ENCODE measurements at regions not wholly inside any gene's neighbourhood (a gene's known extent, or its start where the extent isn't known, plus 50 kb on each side); places are given as distances from the start of the nearest gene placed in this dataset.
"Not testable (repeated sequence)": the region's sequence is repeated elsewhere in the genome, so short reads cannot be mapped to it uniquely, and the experiment has no call there.

- no peak for DNase-seq (ENCODE audit: low read depth)
- in situ Hi-C loops (cut with HindIII; ENCODE audit: low pct_unique_long_range_greater_than_20kb, low sequenced_read_pairs): no loop called here
Measured at GRCh38 chr13:86554066-86554465, 754.8 kb upstream of the SLITRK6 start.

GRCh38 chr13:86559901-86560300, 760.7 kb upstream of the SLITRK6 start:
- DNase-seq (ENCODE audit: low read depth): no peak
- in situ Hi-C loops (cut with HindIII; ENCODE audit: low pct_unique_long_range_greater_than_20kb, low sequenced_read_pairs): no loop called here

DNA sequence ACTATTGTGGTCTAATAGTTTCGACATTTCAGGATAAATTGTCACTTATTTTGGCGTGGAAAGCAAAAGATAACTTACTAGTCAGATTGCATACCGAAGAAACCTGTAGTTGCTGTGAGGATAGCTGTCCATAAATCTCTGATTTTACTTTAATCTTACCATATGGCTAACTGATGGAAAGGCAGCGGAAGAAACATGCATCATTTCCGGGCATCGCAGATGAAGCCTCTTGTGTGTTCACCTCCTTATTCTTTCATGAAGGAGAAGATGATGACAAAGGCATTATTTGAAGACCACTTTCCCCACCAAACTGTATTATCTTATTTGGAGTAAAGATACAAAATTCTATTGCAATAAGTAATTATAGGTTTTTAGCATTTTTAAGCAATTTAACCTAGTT, 763.6 kb upstream of the SLITRK6 start:
- in situ Hi-C loops (cut with HindIII; ENCODE audit: low pct_unique_long_range_greater_than_20kb, low sequenced_read_pairs): no loop called here
- DNase-seq (ENCODE audit: low read depth): no peak

- DNase-seq (ENCODE audit: low read depth): peak; percentile 14
- in situ Hi-C loops (cut with HindIII; ENCODE audit: low pct_unique_long_range_greater_than_20kb, low sequenced_read_pairs): no loop called here
Measured at GRCh38 chr13:86563308-86563707, 764.1 kb upstream of the SLITRK6 start.

GRCh38 chr13:86567119-86567518, 767.9 kb upstream of the SLITRK6 start:
- no peak for DNase-seq (ENCODE audit: low read depth)
- in situ Hi-C loops (cut with HindIII; ENCODE audit: low pct_unique_long_range_greater_than_20kb, low sequenced_read_pairs): no loop called here

- in situ Hi-C loops (cut with HindIII; ENCODE audit: low pct_unique_long_range_greater_than_20kb, low sequenced_read_pairs): no loop called here
- no peak for DNase-seq (ENCODE audit: low read depth)
Measured at GRCh38 chr13:86569119-86569518, 769.9 kb upstream of the SLITRK6 start.

DNA sequence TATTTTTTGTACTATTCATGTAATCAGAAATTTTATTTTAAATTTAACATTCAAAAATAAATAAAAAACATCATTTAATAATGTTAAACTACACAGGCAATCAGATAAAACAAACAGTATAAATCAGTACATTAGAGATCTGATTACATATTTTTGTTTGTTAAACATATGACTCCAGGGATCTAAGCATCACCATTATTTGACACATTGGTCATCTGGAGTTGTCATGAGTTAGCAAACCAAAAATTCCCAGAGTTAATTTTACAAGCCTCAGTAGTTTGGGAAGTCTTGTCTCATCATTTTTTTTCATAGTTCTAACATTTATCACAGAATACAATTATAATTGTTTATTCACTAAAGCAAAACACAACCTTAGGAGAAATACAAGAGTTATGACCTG, 770.8 kb upstream of the SLITRK6 start:
- in situ Hi-C loops (cut with HindIII; ENCODE audit: low pct_unique_long_range_greater_than_20kb, low sequenced_read_pairs): no loop called here
- no peak for DNase-seq (ENCODE audit: low read depth)

- in situ Hi-C loops (cut with HindIII; ENCODE audit: low pct_unique_long_range_greater_than_20kb, low sequenced_read_pairs): no loop called here
- no peak for DNase-seq (ENCODE audit: low read depth)
Measured at GRCh38 chr13:86572115-86572514, 772.9 kb upstream of the SLITRK6 start.

GRCh38 chr13:86579662-86580061, 780.4 kb upstream of the SLITRK6 start:
- DNase-seq (ENCODE audit: low read depth): no peak
- in situ Hi-C loops (cut with HindIII; ENCODE audit: low pct_unique_long_range_greater_than_20kb, low sequenced_read_pairs): no loop called here

DNA sequence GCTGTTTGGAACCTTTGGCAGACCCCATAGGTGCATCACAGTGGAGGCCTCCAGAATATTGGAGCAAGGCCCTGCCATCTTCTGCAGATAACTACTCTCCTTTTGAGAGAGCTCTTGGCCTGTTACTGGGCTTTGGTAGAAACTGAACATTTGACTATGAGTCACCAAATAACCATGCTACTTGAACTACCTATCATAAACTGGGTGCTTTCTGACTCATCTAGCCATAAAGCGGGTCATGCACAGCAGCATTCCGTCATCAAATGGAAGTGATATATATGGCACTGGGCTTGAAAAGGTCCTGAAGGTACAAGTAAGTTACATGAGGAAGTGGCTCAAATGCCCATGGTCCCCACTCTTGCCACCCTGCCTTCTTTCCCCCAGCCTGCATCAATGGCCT, 782.5 kb upstream of the SLITRK6 start:
- in situ Hi-C loops (cut with HindIII; ENCODE audit: low pct_unique_long_range_greater_than_20kb, low sequenced_read_pairs): no loop called here
- peak; percentile 21 for DNase-seq (ENCODE audit: low read depth)

- in situ Hi-C loops (cut with HindIII; ENCODE audit: low pct_unique_long_range_greater_than_20kb, low sequenced_read_pairs): no loop called here
- DNase-seq (ENCODE audit: low read depth): no peak
Measured at GRCh38 chr13:86584301-86584700, 785.1 kb upstream of the SLITRK6 start.

GRCh38 chr13:86585835-86586234, 786.6 kb upstream of the SLITRK6 start:
- in situ Hi-C loops (cut with HindIII; ENCODE audit: low pct_unique_long_range_greater_than_20kb, low sequenced_read_pairs): no loop called here
- DNase-seq (ENCODE audit: low read depth): no peak

- DNase-seq (ENCODE audit: low read depth): no peak
- in situ Hi-C loops (cut with HindIII; ENCODE audit: low pct_unique_long_range_greater_than_20kb, low sequenced_read_pairs): no loop called here
Measured at GRCh38 chr13:86591862-86592261, 792.6 kb upstream of the SLITRK6 start.

- in situ Hi-C loops (cut with HindIII; ENCODE audit: low pct_unique_long_range_greater_than_20kb, low sequenced_read_pairs): no loop called here
Measured at GRCh38 chr13:86601351-86601750, 802.1 kb upstream of the SLITRK6 start.

GRCh38 chr13:86606264-86606663, 807.0 kb upstream of the SLITRK6 start:
- no peak for DNase-seq (ENCODE audit: low read depth)
- in situ Hi-C loops (cut with HindIII; ENCODE audit: low pct_unique_long_range_greater_than_20kb, low sequenced_read_pairs): no loop called here

More at GRCh38 chr13:86601351-86601750, 802.1 kb upstream of the SLITRK6 start:
- DNase-seq (ENCODE audit: low read depth): no peak

DNA sequence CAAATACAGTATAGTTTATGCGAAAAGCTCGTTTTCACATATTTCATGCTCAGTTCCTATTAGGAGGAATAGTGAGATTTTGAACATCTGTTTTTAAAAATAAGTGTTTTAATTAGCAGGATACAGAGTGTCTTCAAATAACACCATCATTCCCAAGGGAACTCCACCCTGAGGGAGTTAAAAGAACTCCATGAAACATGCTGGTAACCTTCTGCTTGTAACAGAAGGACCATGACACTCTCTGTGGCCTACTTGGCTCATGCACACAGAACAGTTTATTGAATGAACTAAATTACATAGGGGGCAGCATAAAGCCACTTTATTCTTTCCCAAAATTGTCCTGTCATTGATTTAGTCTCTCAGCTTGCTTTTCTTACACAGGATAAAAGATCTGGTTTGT, 809.5 kb upstream of the SLITRK6 start:
- in situ Hi-C loops (cut with HindIII; ENCODE audit: low pct_unique_long_range_greater_than_20kb, low sequenced_read_pairs): no loop called here

DNA sequence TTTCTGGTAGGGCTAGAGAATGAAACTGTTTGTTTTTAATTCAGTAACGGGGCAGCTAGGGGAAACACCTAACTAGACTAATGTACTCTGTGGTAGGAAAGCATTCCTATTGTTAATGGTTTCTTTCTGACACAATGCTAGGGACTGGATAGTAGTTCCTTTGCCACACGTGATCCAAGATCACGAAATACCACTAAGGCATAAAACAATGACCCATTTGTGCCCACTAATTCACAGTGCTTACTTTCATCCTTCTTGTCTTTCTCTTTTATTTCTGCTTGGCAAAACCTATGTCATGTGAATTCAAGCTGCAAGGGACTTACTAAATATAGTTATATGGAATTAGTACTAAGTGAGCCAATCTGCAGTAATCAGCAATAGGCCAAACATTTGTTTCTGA, 834.1 kb upstream of the SLITRK6 start:
- in situ Hi-C loops (cut with HindIII; ENCODE audit: low pct_unique_long_range_greater_than_20kb, low sequenced_read_pairs): no loop called here
- DNase-seq (ENCODE audit: low read depth): no peak

More for the DNA sequence above, 809.5 kb upstream of the SLITRK6 start:
- DNase-seq (ENCODE audit: low read depth): no peak

GRCh38 chr13:86651171-86651570, 852.0 kb upstream of the SLITRK6 start:
- DNase-seq (ENCODE audit: low read depth); in situ Hi-C loops (cut with HindIII; ENCODE audit: low pct_unique_long_range_greater_than_20kb, low sequenced_read_pairs): not testable (repeated sequence)

- in situ Hi-C loops (cut with HindIII; ENCODE audit: low pct_unique_long_range_greater_than_20kb, low sequenced_read_pairs): no loop called here
- DNase-seq (ENCODE audit: low read depth): no peak
Measured at GRCh38 chr13:86653009-86653408, 853.8 kb upstream of the SLITRK6 start.

DNA sequence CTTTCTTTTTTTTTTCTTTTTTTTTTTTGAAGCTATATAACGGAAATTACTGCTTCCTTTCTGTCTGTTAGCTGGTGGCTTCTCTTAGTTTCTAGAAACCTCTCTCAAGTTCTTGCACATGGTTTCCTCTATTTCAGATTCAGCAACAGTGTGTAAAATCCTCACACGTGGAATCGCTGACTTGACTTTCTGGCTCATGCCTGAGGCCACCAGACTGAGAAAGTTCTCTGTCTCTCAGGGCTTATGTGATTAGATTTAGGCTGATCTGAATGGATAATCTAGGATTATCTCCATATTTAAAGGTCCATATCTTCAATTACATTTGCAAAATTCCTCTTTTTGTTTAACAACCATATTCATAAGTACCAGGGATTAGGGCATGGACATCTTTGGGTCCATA, 856.3 kb upstream of the SLITRK6 start:
- DNase-seq (ENCODE audit: low read depth): no peak
- in situ Hi-C loops (cut with HindIII; ENCODE audit: low pct_unique_long_range_greater_than_20kb, low sequenced_read_pairs): no loop called here

DNA sequence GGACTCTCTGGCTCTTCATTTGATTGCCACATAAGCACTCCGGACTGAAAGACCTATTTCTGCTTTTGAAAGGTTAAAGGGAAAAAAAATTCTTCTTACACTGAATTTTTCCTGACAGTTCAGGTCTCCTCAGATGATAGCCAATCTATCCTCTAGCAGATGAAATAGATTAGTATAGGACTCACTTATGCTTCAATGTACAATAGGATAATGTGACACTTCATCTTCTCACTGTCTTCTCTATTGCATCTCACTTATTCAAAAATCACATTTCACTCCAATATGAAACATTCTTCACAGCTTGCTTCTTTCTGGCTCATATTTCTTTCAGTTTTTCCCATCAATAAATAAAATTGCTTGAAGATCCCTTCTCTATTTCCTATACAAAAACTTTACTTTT, 860.9 kb upstream of the SLITRK6 start:
- DNase-seq (ENCODE audit: low read depth): no peak
- in situ Hi-C loops (cut with HindIII; ENCODE audit: low pct_unique_long_range_greater_than_20kb, low sequenced_read_pairs): no loop called here
